ENCODE measurements at regions not wholly inside any gene's neighbourhood (a gene's known extent, or its start where the extent isn't known, plus 50 kb on each side); places are given as distances from the start of the nearest gene placed in this dataset.

GRCh38 chr15:69888406-69888805 lies 209.3 kb downstream of the TLE3 start:
- TF ChIP-seq CTCF (IDR thresholded peaks at IDR 0.05; ENCODE audit: low read depth, low read length, missing input control) (no peak), TAF1 (conservative IDR thresholded peaks at IDR 0.05) (no peak), MAX (IDR thresholded peaks at IDR 0.05) (no peak)
- TF ChIP-seq, protein P1, sequence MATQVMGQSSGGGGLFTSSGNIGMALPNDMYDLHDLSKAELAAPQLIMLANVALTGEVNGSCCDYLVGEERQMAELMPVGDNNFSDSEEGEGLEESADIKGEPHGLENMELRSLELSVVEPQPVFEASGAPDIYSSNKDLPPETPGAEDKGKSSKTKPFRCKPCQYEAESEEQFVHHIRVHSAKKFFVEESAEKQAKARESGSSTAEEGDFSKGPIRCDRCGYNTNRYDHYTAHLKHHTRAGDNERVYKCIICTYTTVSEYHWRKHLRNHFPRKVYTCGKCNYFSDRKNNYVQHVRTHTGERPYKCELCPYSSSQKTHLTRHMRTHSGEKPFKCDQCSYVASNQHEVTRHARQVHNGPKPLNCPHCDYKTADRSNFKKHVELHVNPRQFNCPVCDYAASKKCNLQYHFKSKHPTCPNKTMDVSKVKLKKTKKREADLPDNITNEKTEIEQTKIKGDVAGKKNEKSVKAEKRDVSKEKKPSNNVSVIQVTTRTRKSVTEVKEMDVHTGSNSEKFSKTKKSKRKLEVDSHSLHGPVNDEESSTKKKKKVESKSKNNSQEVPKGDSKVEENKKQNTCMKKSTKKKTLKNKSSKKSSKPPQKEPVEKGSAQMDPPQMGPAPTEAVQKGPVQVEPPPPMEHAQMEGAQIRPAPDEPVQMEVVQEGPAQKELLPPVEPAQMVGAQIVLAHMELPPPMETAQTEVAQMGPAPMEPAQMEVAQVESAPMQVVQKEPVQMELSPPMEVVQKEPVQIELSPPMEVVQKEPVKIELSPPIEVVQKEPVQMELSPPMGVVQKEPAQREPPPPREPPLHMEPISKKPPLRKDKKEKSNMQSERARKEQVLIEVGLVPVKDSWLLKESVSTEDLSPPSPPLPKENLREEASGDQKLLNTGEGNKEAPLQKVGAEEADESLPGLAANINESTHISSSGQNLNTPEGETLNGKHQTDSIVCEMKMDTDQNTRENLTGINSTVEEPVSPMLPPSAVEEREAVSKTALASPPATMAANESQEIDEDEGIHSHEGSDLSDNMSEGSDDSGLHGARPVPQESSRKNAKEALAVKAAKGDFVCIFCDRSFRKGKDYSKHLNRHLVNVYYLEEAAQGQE (IDR thresholded peaks at IDR 0.05), result no peak

All from liver (tissue), 3 donors.